ENCODE measurements at regions not wholly inside any gene's neighbourhood (a gene's known extent, or its start where the extent isn't known, plus 50 kb on each side); places are given as distances from the start of the nearest gene placed in this dataset.

- DNase-seq = no peak
- no peak overlapping the region for H3K4me3 ChIP-seq
- intact Hi-C loops (cut with DNase I) = no loop called here
- H3K27me3 ChIP-seq = no peaks in the 10 kb centered on the region
- no peaks in the 10 kb centered on the region for H3K9me3 ChIP-seq
- H3K4me1 ChIP-seq = no peaks in the 10 kb centered on the region
- ATAC-seq = no peak
- no peak for TF ChIP-seq CTCF (IDR thresholded peaks at IDR 0.05)
- no peak overlapping the region for H3K27ac ChIP-seq
- H3K36me3 ChIP-seq = no peaks in the 10 kb centered on the region
These were observed 270.6 kb downstream of the SLC6A15 start for GRCh38 chr12:84641940-84642545.

GRCh38 chr12:84638811-84639368 lies 273.7 kb downstream of the SLC6A15 start:
- intact Hi-C loops (cut with DNase I) = no loop called here
- no peaks in the 10 kb centered on the region for H3K9me3 ChIP-seq
- H3K27ac ChIP-seq = no peak overlapping the region
- H3K36me3 ChIP-seq = no peaks in the 10 kb centered on the region
- H3K4me3 ChIP-seq = no peak overlapping the region
- no peaks in the 10 kb centered on the region for H3K27me3 ChIP-seq
- TF ChIP-seq CTCF (IDR thresholded peaks at IDR 0.05) = no peak
- no peak for DNase-seq
- no peaks in the 10 kb centered on the region for H3K4me1 ChIP-seq
- no peak for ATAC-seq

- no peak overlapping the region for H3K4me3 ChIP-seq
- no peaks in the 10 kb centered on the region for H3K4me1 ChIP-seq
- DNase-seq = no peak
- no peaks in the 10 kb centered on the region for H3K36me3 ChIP-seq
- intact Hi-C loops (cut with DNase I) = no loop called here
- TF ChIP-seq CTCF (IDR thresholded peaks at IDR 0.05) = no peak
- H3K27ac ChIP-seq = no peak overlapping the region
- H3K9me3 ChIP-seq = no peaks in the 10 kb centered on the region
- ATAC-seq = no peak
- no peaks in the 10 kb centered on the region for H3K27me3 ChIP-seq
These were observed 274.7 kb downstream of the SLC6A15 start for GRCh38 chr12:84637926-84638325.

GRCh38 chr12:84636801-84637290 lies 275.8 kb downstream of the SLC6A15 start:
- no peak for DNase-seq
- Histone ChIP-seq H3K27me3 (no peaks in the 10 kb centered on the region), H3K36me3 (no peaks in the 10 kb centered on the region), H3K9me3 (no peaks in the 10 kb centered on the region), H3K4me3 (no peak overlapping the region), H3K4me1 (no peaks in the 10 kb centered on the region), H3K27ac (no peak overlapping the region)
- no peak for TF ChIP-seq CTCF (IDR thresholded peaks at IDR 0.05)
- no peak for ATAC-seq
- intact Hi-C loops (cut with DNase I) = no loop called here

GRCh38 chr12:84634526-84634925 lies 278.1 kb downstream of the SLC6A15 start:
- TF ChIP-seq CTCF (IDR thresholded peaks at IDR 0.05) = no peak
- Histone ChIP-seq H3K27me3 (no peaks in the 10 kb centered on the region), H3K4me3 (no peak overlapping the region), H3K9me3 (no peaks in the 10 kb centered on the region), H3K4me1 (no peaks in the 10 kb centered on the region), H3K36me3 (no peaks in the 10 kb centered on the region), H3K27ac (no peak overlapping the region)
- ATAC-seq (no peak), DNase-seq (no peak)
- intact Hi-C loops (cut with DNase I) = no loop called here
